Superior temporal gyrus (tissue), 1 donor: ENCODE measurements at regions not wholly inside any gene's neighbourhood (a gene's known extent, or its start where the extent isn't known, plus 50 kb on each side); places are given as distances from the start of the nearest gene placed in this dataset.
"Not testable (repeated sequence)": the region's sequence is repeated elsewhere in the genome, so short reads cannot be mapped to it uniquely, and the experiment has no call there.

Source experiments
- DNase-seq: peaks from one replicate; pipeline ENCODE4 v3.0.0-alpha.2; 2016; ENCODE audit errors: extremely low spot score

DNA sequence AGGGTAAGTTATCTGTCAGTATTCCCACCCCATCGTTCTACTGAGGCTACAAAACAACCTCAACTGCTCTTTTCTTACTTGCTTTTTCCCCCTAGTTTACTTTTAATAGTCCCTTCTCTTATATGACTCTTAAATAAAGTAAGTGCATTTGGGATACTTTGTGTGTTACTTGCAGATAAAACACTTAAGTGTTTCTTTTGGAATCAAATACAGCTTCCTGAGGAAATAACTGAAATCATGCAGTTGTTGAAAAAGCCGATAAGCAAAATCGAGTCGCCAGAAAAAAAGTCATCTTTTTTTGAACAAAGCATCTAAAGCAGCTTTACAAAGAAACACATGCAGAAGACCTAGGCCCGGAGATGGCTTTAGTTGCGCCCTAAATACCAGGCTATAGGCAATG lies 53.5 kb upstream of the EPB41L4A start:
- DNase-seq: no peak

DNA sequence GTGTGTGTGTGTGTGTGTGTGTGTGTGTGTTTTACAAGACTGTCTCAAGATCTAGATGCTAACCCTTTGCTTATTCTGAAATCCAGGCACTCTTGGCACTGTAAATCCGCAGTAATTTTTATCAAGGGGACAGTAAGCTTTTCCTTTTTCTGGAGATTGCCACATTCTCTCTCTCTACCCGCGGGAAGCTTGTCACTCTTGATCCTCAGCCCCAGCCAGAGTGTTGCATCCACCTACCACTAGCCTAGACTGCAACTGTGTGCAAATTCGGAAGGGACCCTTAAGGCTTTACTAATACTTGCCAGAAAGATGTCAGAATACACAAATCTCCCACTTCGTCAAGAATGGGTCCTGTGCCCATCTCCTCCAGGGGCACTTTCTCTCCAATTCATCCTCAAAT lies 54.9 kb upstream of the EPB41L4A start:
- no peak for DNase-seq

DNA sequence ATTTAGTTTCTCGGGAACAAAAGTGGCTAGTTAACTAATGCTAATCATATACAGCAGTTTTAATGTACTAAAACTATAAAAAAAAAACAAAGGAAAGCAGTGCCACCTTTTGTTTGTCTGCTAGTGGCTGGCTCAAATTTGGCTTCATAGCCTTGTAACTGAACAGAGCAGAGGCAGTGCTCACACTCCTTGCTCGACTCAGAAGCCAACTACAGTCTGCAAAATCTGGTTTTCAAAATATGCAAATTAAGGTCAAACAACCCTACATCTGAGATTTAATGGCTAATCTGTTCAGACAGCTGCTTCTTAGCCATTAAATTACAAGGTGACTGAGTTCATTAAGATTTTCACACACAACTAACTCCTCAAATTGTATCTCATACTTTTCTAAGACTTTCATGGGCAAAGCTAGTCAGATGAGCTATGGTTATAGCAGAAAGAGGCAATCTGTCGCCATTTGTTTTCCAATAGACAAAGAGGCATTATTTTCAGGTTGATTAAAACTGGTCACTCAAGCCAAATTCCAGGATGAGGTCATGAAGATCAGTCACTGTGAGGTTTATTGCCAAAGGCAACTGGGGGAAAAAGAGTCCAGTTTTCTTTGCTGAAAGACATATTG lies 56.8 kb upstream of the EPB41L4A start:
- DNase-seq: peak; percentile 82

DNA sequence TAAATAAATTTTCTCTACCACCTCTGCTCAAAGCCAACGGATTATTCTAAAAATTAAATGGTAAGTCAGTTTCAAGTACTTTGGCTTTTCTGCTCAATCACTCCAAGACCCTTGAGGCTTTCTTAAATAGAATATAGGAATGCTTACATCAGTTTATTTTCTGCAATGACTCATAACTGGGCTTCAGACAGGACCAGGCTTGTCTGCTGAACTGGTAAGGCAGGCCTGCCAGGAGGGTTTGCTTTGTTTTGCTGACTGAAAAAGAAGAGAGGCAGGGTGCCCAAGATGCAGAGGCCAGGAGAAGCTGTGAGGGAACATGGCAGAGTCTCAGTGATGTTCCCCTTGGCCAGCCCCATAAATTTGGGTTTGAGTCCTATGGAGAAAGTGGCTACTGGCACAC lies 60.3 kb upstream of the EPB41L4A start:
- no peak for DNase-seq

DNA sequence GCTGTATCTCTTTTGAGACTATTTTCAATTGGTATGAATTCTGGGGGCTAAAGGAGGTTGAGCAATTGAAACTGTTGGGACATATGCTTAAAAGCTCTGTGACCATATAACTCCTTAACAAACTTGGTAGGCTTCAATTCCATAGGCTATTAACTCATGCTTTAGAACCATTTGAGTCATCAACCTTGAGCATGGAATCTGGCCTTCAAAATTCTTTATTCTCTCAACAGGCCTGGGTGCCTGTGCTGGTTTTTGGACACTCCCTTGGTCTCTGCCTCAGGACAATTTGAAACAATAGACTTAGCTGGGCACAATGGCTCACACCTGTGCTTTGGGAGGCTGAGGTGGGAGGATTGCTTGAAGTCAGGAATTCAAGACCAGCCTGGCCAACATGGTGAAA lies 61.4 kb upstream of the EPB41L4A start:
- DNase-seq: no peak

DNA sequence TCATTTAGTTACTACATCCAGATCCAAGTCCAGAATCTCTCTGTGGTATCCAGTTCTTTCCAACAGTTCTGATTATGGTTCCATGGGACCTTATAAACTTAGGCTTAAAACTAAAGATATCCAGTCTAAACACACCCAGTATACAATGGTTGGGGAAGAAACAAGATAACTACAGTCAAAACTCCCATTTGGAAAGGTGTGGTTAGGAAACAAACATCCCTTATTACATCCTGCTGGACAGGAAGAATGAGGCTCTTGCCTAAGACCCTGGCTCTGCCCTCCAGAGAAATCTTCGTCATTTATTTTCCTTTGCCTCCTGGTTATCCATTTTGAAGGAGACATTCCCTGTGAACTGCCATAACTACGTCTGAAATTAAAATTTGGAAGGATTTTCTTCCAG lies 64.6 kb upstream of the EPB41L4A start:
- no peak for DNase-seq

DNA sequence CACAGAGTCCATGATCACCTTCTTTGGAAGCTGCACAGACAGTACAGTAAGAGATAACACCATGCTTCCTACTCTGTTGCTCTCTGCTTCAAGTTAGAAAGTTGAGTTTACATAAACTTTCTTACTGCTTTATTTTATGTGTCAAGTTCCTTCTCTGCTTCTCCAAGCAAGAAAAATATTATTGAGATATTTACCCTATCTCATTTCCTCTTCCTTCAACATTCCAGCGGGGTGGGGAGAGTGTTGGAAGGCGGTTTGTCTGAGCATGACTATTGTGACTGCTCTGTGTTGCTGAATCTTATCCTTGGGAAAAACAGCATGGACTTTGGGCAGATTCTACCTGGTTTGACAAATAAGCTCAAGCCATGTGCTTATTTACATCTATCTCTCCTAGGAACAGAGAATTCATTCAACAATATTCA lies 66.9 kb upstream of the EPB41L4A start:
- DNase-seq: no peak

DNA sequence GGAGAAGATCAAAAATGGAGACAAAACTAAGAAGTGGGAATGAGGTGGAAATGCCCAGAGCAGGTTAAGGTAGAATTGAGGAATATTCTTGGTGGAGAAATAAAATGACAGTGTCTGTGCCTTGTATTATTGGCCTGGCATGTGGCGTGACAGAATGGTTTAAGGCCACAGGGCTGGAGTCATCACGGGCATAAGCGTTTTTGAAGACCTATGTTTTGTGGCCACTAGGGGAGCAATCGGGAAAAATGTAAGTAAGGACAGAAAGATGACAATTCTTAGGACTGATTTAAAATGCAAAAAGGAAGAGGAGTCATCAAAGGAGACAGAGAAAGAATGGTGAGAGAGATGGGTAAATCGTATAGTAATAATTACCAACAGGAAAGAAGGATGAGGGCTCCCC lies 72.2 kb upstream of the EPB41L4A start:
- DNase-seq: no peak

DNA sequence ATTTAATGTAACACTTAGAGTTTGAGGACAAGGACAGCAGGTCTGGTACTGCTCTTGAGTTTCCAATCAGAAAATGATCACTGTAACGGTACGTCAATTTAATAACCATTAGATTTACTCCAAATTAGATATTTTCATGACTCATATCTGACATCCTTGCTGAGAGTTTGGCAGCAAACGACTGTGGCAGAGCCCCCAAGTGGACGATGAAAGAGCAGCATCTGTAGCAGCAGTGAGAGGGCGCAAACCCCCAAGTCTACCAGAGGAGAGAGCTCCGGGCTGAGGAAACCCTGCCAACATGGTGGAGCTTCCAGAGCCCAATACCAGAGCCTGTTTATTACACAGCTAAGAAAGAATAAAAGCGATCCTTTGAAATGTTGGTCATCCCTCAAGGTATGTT lies 73.2 kb upstream of the EPB41L4A start:
- DNase-seq: peak; percentile 45

DNA sequence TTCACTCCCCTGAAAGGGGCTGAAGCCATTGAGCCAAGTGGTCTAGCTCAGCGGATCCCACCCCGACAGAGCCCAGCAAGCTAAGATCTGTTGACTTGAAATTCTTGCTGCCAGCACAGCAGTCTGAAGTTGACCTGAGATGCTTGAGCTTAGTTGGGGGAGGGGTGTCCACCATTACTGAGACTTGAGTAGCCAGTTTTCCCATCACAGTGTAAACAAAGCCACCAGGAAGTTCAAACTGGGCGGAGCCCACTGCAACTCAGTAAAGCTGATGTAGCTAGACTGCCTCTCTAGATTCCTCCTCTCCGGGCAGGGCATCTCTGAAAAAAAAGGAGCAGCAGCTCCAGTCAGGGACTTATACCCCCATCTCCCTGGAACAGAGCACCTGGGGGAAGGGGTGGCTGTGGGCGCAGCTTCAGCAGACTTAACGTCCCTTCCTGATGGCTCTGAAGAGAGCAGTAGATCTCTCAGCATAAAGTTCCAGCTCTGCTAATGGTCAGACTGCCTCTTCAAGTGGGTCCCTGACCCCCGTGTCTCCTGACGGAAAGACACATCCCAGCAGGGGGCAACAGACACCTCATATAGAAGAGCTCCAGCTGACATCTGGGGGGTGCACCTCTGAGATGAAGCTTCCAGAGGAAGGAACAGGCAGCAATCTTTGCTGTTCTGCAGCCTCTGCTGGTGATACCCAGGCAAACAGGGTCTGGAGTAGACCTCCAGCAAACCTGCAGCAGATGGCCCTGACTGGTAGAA lies 84.8 kb upstream of the EPB41L4A start:
- DNase-seq: not testable (repeated sequence)

DNA sequence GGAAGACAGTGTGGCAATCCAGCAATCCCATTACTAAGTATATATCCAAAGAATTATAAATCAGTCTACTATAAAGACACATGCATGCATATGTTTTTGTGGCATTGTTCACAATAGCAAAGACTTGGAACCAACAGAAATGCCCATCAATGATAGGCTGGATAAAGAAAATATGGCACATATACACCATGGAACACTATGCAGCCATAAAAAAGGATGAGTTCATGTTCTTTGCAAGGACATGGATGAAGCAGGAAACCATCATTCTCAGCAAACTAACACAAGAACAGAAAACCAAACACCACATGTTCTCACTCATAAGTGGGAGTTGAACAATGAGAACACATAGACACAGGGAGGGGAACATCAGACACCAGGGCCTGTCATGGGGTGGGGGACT lies 90.0 kb upstream of the EPB41L4A start:
- DNase-seq: not testable (repeated sequence)

DNA sequence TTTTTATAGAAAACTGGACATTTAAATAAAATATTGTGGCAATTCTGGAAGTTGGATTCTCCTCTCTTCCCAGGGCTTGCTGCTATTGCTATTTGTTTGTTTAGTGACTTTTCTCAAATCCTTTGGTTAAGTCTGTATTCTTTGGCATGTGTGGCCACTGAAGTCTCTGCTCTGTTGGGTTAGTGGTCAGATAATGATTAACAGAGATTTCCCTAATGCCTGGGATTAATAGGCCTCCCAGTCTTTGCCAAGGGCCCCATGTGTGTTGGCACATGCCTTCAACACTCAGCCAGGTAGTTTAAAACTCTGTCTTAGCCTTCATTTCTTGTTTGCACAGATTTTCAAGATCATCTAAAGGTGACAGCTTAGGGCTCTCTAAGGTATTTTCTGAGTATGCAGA lies 92.8 kb upstream of the EPB41L4A start:
- no peak for DNase-seq

DNA sequence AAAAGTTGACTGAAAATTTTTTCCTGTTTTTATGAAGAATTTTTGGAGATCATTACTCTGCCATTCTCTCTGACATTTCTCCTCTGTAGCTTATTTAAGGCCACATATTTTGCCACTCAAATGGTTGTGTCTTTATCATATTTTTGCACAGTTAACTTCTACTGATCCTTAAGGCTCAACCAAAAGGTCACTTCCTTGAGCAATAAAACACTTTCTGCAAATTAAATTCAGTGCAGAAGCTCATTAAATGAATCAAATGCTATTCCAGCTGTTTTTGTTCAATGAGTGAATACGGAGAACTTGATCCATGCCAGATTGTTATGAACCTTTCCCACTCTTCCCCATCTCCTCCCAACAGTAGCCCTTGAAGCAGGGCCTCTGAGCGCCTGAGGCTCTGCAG lies 93.8 kb upstream of the EPB41L4A start:
- no peak for DNase-seq

DNA sequence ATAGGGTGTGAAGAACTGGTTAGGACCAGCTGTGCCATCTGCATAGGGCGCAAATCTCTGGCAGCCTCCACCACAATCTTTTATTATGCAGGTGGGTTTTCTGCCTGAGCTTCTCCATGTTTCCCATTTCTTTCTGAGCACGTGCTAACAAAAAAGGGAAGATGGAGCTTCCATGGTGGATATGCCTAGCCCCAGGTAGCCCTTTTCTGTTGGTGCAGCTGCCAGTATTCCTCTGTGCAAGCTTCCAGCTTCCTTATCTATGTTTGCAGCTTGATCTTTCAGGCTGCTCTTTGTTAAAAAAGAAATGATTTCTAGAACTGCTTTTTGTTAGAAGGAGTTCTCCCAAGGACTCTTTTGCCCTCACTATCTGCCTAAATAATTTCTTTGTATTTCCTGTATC lies 95.0 kb upstream of the EPB41L4A start:
- DNase-seq: no peak

DNA sequence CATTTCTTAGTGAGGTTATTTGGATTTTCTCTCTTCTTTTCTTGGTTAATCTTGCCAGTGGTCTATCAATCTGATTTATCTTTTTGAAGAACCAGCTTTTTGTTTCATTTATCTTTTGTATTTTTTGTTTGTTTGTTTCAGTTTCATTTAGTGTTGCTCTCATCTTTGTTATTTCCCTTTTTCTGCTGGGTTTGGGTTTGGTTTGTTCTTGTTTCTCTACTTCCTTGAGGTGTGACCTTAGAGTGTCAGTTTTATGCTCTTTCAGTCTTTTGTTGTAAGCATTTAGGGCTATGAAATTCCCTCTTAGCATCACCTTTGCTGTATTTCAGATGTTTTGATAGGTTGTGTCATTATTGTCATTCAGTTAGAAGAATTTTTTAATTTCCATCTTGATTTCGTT lies 101.4 kb upstream of the EPB41L4A start:
- not testable (repeated sequence) for DNase-seq

DNA sequence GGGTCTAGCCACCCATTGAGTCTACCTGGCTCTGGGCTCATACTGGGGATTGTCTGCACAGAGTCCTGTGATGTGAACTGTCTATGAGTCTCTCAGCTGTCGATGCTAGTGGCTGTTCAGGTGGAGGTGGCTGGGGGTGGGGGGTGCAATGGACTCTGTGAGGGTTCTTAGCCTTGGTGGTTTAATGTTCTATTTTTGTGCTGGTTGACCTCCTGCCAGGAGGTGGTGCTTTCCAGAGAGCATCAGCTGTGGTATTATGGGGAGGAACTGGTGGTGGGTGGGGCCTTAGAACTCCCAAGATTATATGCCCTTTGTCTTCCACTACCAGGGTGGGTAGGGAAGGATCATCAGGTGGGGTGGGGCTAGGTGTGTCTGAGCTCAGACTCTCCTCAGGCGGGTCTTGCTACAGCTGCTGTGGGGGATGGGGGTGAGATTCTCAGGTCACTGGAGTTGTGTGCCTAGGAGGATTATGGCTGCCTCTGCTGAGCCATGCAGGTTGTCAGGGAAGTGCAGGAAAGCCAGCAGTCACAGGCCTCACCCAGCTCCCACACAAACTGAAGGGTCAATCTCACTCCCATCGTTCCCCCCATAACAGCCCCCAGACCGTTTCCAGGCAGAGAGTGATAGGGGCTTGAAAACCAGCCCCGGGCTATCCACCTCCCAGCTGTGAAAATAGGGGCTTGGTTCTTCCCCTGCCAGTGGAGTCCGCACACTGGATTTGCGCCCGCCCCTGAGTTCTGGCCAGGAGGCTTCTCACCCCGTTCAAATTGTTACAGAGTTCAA lies 104.0 kb upstream of the EPB41L4A start:
- DNase-seq: not testable (repeated sequence)

DNA sequence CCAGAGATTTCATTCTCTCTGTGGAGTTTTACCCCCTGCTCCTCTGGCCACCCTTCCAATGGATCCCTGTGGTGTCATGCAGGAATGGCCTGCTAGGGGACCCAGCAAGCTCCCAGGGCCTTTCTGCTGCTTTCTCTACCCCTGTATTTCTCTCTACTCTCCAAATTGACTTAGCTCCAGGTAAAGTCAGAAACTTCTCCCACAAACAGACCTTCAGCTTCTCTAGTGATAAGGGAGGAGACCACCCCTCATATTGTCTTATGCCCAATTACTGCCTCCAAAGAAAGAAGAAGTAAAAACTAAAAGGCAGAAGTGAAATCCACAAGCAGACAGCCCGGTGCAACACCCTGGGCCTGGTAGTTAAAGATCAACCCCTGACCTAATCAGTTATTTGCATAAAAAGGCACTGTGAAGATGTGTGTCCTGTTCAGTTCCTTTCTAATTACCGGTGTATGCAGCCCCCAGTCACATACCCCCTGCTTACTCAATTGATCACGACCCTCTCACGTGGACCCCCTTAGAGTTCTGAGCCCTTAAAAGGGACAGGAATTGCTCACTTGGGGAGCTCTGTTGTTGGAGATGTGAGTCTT lies 104.7 kb upstream of the EPB41L4A start:
- DNase-seq: not testable (repeated sequence)

DNA sequence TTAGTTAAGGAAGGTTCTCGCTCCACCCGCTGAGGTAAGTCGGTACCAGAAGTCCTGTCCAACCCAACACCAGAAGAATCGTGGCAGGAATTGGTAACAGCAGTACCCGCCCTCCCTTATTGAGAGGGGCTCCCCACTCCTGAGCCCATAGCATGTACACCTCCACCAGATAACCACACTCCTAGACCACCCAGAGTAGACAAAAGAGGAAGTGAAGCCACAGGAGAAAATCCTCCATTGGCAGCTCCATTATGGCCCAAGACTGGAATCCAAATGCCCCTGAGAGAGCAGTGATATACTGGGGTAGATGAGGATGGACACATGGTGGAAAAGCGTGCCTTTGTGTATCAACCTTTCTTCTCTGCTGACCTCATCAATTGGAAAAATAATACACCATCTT lies 106.1 kb upstream of the EPB41L4A start:
- no peak for DNase-seq

DNA sequence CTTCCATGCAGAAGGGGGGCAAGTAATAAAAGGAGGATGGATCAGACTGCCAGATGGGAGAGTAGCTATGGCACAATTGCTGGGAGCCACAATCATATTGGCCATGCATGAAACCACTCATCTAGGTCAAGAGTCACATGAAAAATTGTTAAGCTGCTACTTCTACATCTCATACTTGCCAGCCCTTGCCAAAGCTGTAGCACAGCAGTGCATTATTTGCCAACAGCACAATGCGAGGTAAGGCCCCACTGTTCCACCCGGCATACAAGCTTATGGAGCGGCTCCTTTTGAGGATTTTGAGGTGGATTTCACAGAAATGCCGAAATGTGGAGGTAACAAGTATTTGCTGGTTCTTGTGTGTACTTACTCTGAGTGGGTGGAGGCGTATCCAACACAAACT lies 109.9 kb upstream of the EPB41L4A start:
- peak; percentile 2 for DNase-seq

DNA sequence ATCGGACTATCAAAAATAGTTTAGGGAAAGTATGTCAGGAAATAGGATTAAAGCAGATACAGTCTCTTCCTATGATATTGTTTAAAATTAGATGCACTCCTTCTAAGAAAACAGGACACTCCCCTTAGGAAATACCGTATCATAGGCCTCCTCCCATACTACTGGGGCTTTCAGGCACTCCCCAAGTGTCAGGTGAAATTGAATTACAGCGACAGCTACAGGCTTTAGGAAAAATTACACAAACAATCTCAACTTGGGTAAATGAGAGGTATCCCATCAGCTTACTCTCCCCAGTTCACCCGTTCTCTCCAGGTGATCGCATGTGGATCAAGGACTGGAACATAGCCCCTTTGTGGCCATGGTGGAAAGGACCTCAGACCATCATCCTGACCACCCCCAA lies 110.4 kb upstream of the EPB41L4A start:
- DNase-seq: peak; percentile 39

DNA sequence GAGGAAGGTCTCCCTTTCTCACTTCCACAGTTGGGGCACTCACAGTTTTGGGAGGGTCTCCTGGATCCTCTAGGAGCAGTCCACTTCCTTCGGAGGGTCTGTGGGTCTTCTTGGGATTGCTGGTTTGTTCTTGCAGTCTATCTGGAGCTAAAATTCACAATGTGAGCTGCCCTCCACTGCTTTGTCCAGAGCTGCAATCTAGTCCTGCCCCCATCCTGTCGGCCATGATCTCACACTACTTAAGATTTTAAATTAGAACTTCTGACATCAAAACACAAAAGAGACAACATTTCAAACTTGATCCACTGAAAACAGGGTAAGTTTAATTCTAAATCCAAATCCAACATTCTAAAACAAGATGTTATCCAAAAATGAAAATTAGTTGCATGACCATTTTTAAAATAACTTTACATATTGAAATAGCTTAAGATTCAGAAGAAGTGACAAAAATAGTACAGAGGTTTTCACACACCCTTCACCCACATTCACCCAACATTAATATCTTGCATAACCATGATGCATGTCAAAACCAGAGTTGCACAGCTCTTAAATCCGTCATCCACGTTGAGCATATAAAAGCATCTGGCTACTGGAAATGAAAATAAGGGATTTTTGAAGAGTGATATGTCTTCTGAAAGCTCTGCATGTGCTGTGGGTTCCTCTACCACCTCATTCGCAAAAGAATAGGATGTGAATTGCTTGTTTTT lies 113.7 kb upstream of the EPB41L4A start:
- DNase-seq: no peak

DNA sequence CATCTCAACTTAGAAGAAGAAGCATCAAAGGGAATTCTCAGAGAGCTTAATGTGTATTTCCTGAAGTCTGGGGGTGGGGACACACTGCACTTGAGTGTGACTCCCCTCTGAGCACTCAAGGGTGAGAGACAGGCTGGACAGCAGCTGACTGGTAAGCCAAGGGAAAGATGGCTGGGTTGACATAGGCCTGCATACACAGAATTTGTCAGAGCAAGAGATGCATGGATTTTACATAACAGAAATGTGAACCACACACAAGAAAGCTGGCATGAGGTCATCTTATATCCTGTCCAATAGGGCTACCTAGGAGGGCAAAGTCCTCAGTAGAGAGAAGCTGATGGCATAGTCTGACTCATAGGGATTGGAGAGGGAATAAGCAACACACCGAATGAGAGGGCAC lies 114.3 kb upstream of the EPB41L4A start:
- no peak for DNase-seq
